ENCODE measurements at regions not wholly inside any gene's neighbourhood (a gene's known extent, or its start where the extent isn't known, plus 50 kb on each side); places are given as distances from the start of the nearest gene placed in this dataset.

GRCh38 chr4:24453951-24454350 is 130.4 kb downstream of the DHX15 start:
- no peak overlapping the region for H2AK5ac ChIP-seq (ENCODE audit: low read depth, low read length)
- ChIA-PET POLR2A (ENCODE audit: partially characterized antibody) (interaction anchor here (1.1 kb wide), 1 partner anchor 9 kb away, joined by 3 read pairs; no protein-coding TSS in a partner anchor), CTCF (ENCODE audit: partially characterized antibody) (interaction anchor here (0.9 to 1.1 kb wide), 2 partner anchors 43 to 104 kb away, joined by 3 to 4 read pairs; no protein-coding TSS in a partner anchor)
- no peaks in the 10 kb centered on the region; a peak in 1 of 7 replicates for H3K4me1 ChIP-seq (replicated peaks in 1 of 4; ENCODE audit: control insufficient read depth in 3 of 4, insufficient read depth in 4 of 4, low read length in 3 of 4)
- no peak overlapping the region for H2AFZ ChIP-seq (ENCODE audit: low read length)
- no peak overlapping the region for H3K23ac ChIP-seq (ENCODE audit: insufficient read length)
- H3K36me3 ChIP-seq (ENCODE audit: control insufficient read depth in 2 of 4, insufficient read depth in 4 of 4, low read length in 3 of 4): no peaks in the 10 kb centered on the region
- no peak overlapping the region for H3K4me3 ChIP-seq (ENCODE audit: extremely low read depth in 1 of 4, insufficient read depth in 2 of 4, low read depth in 3 of 4, low read length in 4 of 4)
- H3K4me2 ChIP-seq (ENCODE audit: insufficient read depth in 1 of 2, low read depth in 2 of 2, low read length in 2 of 2): no peak overlapping the region
- no peaks in the 10 kb centered on the region; a peak in 1 of 7 replicates for H3K27me3 ChIP-seq (replicated peaks in 1 of 4; ENCODE audit: control insufficient read depth in 3 of 4, extremely low read depth in 1 of 4, insufficient read depth in 3 of 4, low read length in 3 of 4)
- DNase-seq (ENCODE audit: low read depth in 1 of 2, low spot score in 2 of 2) (no peak), FAIRE-seq (no peak)
- no peak overlapping the region for H3K27ac ChIP-seq (ENCODE audit: low read depth, low read length)
- H2BK15ac ChIP-seq (ENCODE audit: low read length): no peak overlapping the region
- no peaks in the 10 kb centered on the region for H4K20me1 ChIP-seq (replicated peaks in 1 of 2; ENCODE audit: control insufficient read depth in 1 of 2, insufficient read depth in 2 of 2, low read length in 2 of 2)
- H3K14ac ChIP-seq (ENCODE audit: insufficient read length): no peak overlapping the region
- H3K79me2 ChIP-seq (ENCODE audit: control insufficient read depth in 1 of 2, insufficient read depth in 2 of 2, low read length in 2 of 2): no peaks in the 10 kb centered on the region
- H2BK120ac ChIP-seq (replicated peaks; ENCODE audit: low read depth, low read length): no peak overlapping the region
- H3K9me3 ChIP-seq (ENCODE audit: insufficient read depth in 2 of 2, low read depth in 1 of 2, low read length in 1 of 2): no peaks in the 10 kb centered on the region
- H4K5ac ChIP-seq (ENCODE audit: insufficient read length, low read depth, low read length): no peak overlapping the region
- H3K56ac ChIP-seq (replicated peaks; ENCODE audit: insufficient read length, low read depth, low read length): no peak overlapping the region
- no peak overlapping the region for H3K18ac ChIP-seq (ENCODE audit: extremely low read depth, low read length)
- H3K4ac ChIP-seq (replicated peaks; ENCODE audit: insufficient read length, low read depth, low read length): no peak overlapping the region
- no peak overlapping the region for H2BK20ac ChIP-seq (ENCODE audit: low read length)
- H3K79me1 ChIP-seq (ENCODE audit: low read depth, low read length): no peaks in the 10 kb centered on the region
- 82% methylated on average over 2 of the region's 2 CpGs; no CpG with 5 or more reads in 1 of the 2 experiments for WGBS, 2 experiments (ENCODE audit: extremely low coverage in 1 of 2, insufficient coverage in 1 of 2, insufficient read length in 1 of 2, insufficient replicate concordance in 2 of 2, low coverage in 1 of 2, low lambda C conversion rate in 2 of 2, missing lambda C conversion rate in 1 of 2)
- no peak overlapping the region for H3K9ac ChIP-seq (replicated peaks in 1 of 4; ENCODE audit: extremely low read depth in 1 of 4, low read depth in 3 of 4, low read length in 3 of 4)
- no peaks in the 10 kb centered on the region for H3K23me2 ChIP-seq (ENCODE audit: low read depth, low read length)
- H4K91ac ChIP-seq (replicated peaks; ENCODE audit: insufficient read length, low read length): no peak overlapping the region
- no peak overlapping the region for H2BK12ac ChIP-seq (ENCODE audit: low read depth, low read length)
- H2BK5ac ChIP-seq (ENCODE audit: low read depth, low read length): no peak overlapping the region
- H4K8ac ChIP-seq (ENCODE audit: extremely low read depth, insufficient read depth, low read length): no peak overlapping the region
- TF ChIP-seq RBBP5 (IDR thresholded peaks at IDR 0.05; ENCODE audit: borderline replicate concordance, low read depth, low read length): no peak
- TF ChIP-seq CBX5 (IDR thresholded peaks at IDR 0.05; ENCODE audit: low read depth, low read length): no peak
- TF ChIP-seq POLR2AphosphoS5 (IDR thresholded peaks at IDR 0.05; ENCODE audit: low read depth, low read length): no peak
- no peak for TF ChIP-seq MAFK (IDR thresholded peaks at IDR 0.05; ENCODE audit: low read depth, low read length)
- TF ChIP-seq RXRA (IDR thresholded peaks at IDR 0.05; ENCODE audit: insufficient read depth, low read depth, low read length): no peak
- no peak for TF ChIP-seq FOSL1 (IDR thresholded peaks at IDR 0.05; ENCODE audit: insufficient read depth, low read depth, low read length)
- no peak for TF ChIP-seq USF2 (IDR thresholded peaks at IDR 0.05; ENCODE audit: low read length)
- TF ChIP-seq BCL11A (IDR thresholded peaks at IDR 0.05; ENCODE audit: low read depth in 2 of 2, low read length in 2 of 2): no peak
- no peak for TF ChIP-seq CTBP2 (IDR thresholded peaks at IDR 0.05; ENCODE audit: borderline replicate concordance, insufficient read depth, insufficient read length, low read length)
- TF ChIP-seq SP1 (IDR thresholded peaks at IDR 0.05; ENCODE audit: low read depth, low read length): no peak
- no peak for TF ChIP-seq TBP (IDR thresholded peaks at IDR 0.05; ENCODE audit: low read depth, low read length)
- TF ChIP-seq EZH2 (IDR thresholded peaks at IDR 0.05; ENCODE audit: low read depth, low read length, severe bottlenecking): no peak
- TF ChIP-seq SAP30 (IDR thresholded peaks at IDR 0.05; ENCODE audit: insufficient read depth, insufficient replicate concordance, low read length): no peak
- TF ChIP-seq RFX5 (IDR thresholded peaks at IDR 0.05; ENCODE audit: borderline replicate concordance, low read depth, low read length): no peak
